Stomach smooth muscle (tissue), 2 donors: ENCODE measurements at regions not wholly inside any gene's neighbourhood (a gene's known extent, or its start where the extent isn't known, plus 50 kb on each side); places are given as distances from the start of the nearest gene placed in this dataset.
A peak's percentile ranks its signal among the peaks of the same experiment; 100 is the strongest.
"Not testable (repeated sequence)": the region's sequence is repeated elsewhere in the genome, so short reads cannot be mapped to it uniquely, and the experiment has no call there.

Experiments
- H3K27ac ChIP-seq: one replicate; pipeline ENCODE4 v1.7.0; 2013; ENCODE audit warnings: mild to moderate bottlenecking, low read length, inconsistent platforms
- H3K27me3 ChIP-seq, 2 donors: one replicate each; pipeline ENCODE4 v1.7.0; 2013; ENCODE audit warnings: low read length in 2 of 2; ENCODE audit not compliant: insufficient read depth in 2 of 2, control insufficient read depth in 1 of 2
- H3K36me3 ChIP-seq, 2 donors: one replicate each; pipeline ENCODE4 v1.7.0; 2013; ENCODE audit warnings: low read length in 2 of 2; ENCODE audit not compliant: control insufficient read depth in 2 of 2, insufficient read depth in 2 of 2
- H3K4me1 ChIP-seq: one replicate; pipeline ENCODE4 v1.7.0; 2013; ENCODE audit warnings: low read length; ENCODE audit not compliant: control insufficient read depth, insufficient read depth
- H3K4me3 ChIP-seq, 2 donors: one replicate each; pipeline ENCODE4 v1.7.0; 2013; ENCODE audit warnings: low read length in 2 of 2
- H3K9ac ChIP-seq, 2 donors: one replicate each; pipeline ENCODE4 v1.7.0; 2013; ENCODE audit warnings: low read length in 2 of 2, mild to moderate bottlenecking in 1 of 2
- H3K9me3 ChIP-seq, 2 donors: one replicate each; pipeline ENCODE4 v1.7.0; 2013; ENCODE audit warnings: low read length in 2 of 2; ENCODE audit not compliant: control insufficient read depth in 2 of 2
- donor health status: healthy.
- donor health status: Pancreatic carcinoma.

DNA sequence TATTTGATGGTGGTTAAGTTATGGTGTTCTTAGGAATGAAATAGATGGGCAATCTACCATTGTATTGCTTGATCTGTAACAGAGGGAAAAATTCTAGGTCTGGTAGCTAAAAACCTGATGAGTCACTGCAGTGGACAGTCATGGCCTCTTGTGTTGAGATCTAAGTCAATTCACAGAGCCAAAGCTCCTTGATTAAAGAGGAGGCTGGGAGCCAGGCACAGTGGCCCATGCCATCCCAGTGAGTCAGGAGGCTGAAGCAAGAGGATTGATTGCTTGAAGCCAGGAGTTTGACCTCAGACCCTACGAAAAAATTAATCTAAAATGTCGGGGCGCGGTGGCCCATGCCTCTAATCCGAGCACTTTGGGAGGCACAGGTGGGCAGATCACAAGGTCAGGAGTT lies 67.1 kb upstream of the KPNA3 start:
- no peaks in the 10 kb centered on the region for H3K9me3 ChIP-seq
- H3K4me1 ChIP-seq, result no peaks in the 10 kb centered on the region
- no peak overlapping the region for H3K4me3 ChIP-seq
- H3K9ac ChIP-seq, result no peak overlapping the region
- no peaks in the 10 kb centered on the region for H3K27me3 ChIP-seq
- H3K36me3 ChIP-seq, result no peaks in the 10 kb centered on the region
- no peak overlapping the region for H3K27ac ChIP-seq

DNA sequence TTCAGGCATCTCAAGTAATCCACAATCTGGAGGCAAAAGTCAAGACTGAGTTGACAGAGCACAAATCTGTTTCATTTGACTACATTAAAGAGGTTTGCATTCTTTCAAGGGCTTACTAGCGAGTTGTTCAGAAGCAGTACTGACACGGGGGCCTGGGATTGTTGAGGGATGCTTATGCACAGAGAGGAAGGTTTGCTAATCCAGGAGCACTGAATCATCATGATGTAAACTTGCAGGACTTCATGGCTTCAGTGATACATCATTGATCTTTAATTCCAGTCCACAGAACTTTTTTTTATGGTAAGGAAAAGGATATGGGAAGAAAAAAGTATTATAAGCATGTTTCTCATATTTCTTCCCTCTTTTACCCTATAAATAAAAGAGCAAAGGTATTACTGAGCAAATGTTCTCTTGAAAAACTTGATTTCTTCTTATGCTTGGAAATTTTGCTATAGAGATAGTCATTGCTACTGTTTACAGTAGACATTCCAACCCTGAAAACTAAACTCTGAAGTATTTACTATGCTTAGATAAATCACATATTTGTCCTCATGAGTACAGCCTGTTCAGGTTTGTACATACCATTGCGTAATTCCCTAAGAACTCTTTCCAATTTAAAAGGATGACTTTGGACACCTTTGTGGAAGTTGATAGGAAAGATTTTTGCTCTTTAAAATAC lies 65.8 kb upstream of the KPNA3 start:
- Histone ChIP-seq H3K9ac (no peak overlapping the region), H3K4me1 (no peaks in the 10 kb centered on the region), H3K4me3 (no peak overlapping the region), H3K27ac (peak overlapping the region; percentile 46), H3K9me3 (no peaks in the 10 kb centered on the region), H3K27me3 (no peaks in the 10 kb centered on the region), H3K36me3 (no peaks in the 10 kb centered on the region)

DNA sequence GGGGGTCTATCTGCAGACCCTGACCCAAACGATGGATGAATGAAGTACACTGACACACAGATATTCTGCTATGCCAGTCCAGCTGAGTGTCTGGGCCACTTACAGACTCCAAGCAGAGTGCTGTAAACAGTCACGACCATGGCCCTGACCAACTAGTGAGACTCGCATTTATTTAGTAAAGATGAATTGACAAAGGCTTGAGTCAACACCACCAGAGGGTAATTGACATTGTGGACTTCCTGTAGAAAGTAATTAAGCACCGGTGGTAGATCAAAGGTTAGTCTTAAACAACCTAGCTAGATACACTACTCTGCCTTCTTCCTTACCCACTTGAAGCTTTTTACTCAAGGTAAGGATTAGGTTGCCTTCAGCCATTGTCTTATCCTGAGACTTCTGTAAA lies 63.4 kb upstream of the KPNA3 start:
- no peaks in the 10 kb centered on the region for H3K4me1 ChIP-seq
- H3K36me3 ChIP-seq, result no peaks in the 10 kb centered on the region
- H3K27ac ChIP-seq, result no peak overlapping the region
- no peaks in the 10 kb centered on the region for H3K9me3 ChIP-seq
- H3K4me3 ChIP-seq, result no peak overlapping the region
- H3K9ac ChIP-seq, result no peak overlapping the region
- H3K27me3 ChIP-seq, result no peaks in the 10 kb centered on the region

DNA sequence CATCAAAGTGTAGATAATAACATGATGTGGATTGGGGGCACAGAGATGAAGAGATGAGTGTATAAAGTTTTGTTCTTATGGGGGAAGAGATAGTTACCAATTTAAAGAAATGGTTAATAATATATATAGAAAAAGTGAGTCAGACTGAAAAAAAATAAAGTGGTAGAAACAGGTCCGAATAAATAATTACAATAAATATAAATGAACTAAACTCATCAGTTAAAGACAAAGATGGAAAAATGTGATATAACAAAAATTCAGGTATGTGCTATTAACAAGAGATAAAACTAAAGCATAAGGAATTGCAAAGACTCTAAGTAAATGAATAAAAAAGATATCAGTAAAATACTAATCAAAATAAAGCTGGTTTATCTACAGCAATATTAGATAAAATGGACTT lies 61.1 kb upstream of the KPNA3 start:
- no peak overlapping the region for H3K9ac ChIP-seq
- no peak overlapping the region for H3K27ac ChIP-seq
- H3K4me3 ChIP-seq, result no peak overlapping the region
- H3K27me3 ChIP-seq, result peaks cover 0 to 2% of the 10 kb centered on the region in 2 donors
- H3K4me1 ChIP-seq, result no peaks in the 10 kb centered on the region
- H3K9me3 ChIP-seq, result no peaks in the 10 kb centered on the region
- no peaks in the 10 kb centered on the region for H3K36me3 ChIP-seq

DNA sequence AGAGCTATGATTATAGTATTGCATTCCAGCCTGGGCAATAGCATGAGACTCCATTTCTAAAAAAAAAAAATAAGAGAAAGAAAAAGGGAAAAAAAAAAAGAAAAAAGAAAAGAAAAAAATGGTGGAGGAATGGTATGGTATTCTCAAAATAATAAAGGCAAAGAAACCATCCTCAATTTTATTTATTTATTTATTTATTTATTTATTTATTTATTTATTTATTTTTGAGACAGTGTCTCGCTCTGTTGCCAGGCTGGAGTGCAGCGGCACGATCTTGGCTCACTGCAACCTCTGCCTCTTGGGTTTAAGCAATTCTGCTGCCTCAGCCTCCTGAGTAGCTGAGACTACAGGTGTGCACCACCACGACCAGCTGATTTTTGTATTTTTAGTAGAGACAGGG lies 60.0 kb upstream of the KPNA3 start:
- not testable (repeated sequence) for H3K27me3 ChIP-seq, H3K4me1 ChIP-seq, H3K9me3 ChIP-seq, H3K27ac ChIP-seq, H3K36me3 ChIP-seq, H3K4me3 ChIP-seq, H3K9ac ChIP-seq

DNA sequence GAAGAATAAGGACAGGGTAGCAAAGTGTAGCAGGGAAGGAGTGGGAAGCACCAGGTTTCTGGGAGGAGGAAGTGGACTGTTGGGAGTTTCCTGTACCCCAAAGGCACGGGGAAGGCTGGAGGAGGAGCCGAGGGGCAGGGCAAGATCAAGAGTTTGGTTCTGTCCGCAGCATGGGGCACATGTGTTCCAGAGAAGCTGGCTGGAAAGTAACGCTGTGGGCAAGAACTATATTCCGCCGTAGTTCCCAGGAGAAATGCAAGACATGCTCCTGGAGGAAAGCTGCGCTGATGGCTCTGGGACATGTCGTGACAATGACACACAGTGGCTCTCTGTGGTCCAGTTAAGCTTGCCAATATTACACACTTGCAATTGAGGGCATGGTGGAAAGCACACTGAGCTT lies 51.7 kb upstream of the KPNA3 start:
- H3K4me1 ChIP-seq, result peaks cover 5% of the 10 kb centered on the region
- no peak overlapping the region for H3K9ac ChIP-seq

More for the DNA sequence above, 51.7 kb upstream of the KPNA3 start:
- Histone ChIP-seq H3K9me3 (no peaks in the 10 kb centered on the region), H3K4me3 (no peak overlapping the region), H3K27me3 (peaks cover 0 to 2% of the 10 kb centered on the region in 2 donors), H3K27ac (no peak overlapping the region), H3K36me3 (no peaks in the 10 kb centered on the region)
